IPS DF 19.7 (cell line): ENCODE measurements at regions not wholly inside any gene's neighbourhood (a gene's known extent, or its start where the extent isn't known, plus 50 kb on each side); places are given as distances from the start of the nearest gene placed in this dataset.
"Not testable (repeated sequence)": the region's sequence is repeated elsewhere in the genome, so short reads cannot be mapped to it uniquely, and the experiment has no call there.

Experiments used
- DNase-seq: peaks from one replicate; pipeline ENCODE4 v3.0.0-alpha.2; 2013; ENCODE audit warnings: low read depth, low spot score

DNA sequence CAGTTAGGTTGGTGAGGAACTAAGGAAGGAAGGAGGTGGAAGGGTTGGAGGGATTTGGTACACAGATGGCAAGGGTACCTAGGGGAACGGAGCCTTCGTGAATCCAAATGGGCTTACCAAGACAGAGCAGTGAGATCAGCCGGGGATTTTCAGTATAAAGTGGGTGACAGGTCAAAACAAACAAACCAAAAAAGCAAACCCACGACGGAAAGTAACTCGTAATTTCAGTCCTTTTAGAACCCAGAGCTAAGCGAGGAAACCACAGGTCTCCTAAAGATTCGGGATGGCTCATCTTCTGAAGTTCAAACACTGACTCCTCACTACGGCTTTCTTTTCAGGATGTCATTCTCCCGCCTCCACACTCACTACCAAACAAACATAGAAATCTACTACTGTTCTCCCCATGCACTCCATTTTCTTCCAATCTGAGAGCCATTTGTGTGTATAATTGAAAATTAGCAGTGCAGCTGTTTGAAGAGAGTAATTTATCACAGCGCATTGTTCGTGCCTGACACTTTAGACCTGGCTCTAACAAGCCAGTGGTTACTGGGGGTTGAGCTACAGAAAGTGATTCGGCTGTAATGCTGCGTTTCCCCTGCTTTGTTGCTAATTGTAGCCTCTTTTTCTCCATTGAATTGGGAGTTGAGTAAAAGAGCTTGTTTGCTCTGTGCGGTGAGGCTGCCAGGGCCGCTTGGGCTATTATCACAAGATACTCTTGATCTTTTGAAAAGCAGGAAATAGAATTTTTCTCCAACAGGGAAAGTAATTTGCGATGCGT lies 64.7 kb upstream of the CCDC39 start:
- DNase-seq, result no peak

DNA sequence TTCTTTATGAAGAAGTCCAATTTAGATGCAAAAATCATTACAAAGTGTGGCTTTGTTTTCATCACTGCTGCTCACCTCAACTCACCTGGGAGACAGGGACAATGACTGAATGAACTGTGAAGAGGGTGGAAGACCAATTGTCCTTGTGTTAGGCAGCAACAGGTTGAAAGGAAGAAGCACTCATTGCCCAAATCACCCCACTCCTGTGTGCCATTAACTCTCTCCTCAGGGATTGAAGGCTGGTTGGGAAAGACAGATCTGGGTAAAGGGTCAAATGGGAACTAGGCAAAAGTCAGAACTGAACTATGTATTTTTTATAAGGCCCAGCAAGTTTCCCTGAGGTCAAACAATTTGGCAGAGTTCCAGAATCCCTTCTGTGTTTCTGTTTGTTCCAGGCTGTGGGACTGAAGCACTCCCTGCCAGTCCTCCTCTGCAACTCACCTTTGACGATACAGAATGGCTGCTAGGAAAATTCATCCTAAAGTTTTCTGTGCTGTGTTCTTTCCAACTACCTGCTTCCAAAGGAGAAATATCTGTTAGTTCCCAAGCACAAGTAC lies 68.6 kb upstream of the CCDC39 start:
- no peak for DNase-seq

DNA sequence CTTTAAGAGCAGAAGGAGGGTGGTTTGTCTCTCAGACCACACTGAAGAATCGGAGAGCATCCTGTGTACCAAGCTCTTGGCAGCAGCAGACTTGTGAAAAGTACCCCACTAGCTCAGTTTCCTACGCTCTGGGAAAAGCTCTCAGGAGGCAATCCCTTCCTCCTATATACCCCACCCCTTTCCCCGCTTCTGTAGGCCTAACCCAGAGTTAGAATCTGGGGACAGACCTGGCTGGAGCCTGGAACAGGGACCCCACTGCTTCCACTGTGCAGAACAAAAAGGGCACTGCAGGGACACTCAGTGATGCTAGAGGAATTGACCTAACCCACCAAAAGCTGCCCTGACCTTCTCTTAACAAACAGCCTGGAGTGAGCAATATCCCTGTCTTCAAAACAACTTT lies 70.0 kb upstream of the CCDC39 start:
- no peak for DNase-seq

DNA sequence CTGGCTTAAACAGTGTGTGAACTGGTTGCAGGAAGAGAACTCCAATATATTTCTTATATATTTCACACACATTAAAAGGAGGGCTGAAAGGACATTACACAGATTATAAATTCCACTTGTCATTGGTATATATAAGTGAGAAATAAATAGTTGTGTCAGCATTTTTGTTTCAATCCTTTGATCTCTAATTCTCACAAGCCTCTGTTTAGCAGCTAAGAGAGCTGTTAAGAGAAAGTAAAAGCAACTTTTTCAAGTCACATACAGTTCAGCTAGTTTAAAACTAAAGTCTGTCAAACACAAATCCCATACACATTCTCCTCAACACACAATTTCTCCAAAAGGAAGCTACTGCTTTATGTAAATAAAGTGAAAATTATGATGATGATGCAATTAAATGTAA lies 70.5 kb upstream of the CCDC39 start:
- DNase-seq, result no peak

DNA sequence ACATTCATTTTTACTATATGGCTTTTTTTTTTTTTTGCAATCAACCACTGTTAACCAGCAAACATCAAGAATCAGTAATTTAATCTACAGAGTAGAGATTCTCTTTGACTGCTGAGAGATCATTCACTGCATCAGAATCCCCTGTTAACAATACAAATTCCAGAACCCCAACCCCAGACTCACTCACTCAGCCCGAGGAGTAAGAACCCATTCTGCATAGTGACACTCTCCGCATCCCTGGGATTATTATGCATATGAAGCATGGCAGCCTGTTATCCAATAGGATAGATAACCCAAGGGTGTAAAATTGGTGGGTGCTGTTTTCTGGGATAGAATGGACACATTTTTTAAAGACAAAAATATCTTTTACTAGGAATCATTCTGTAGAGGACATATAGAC lies 76.3 kb upstream of the CCDC39 start:
- DNase-seq, result no peak

DNA sequence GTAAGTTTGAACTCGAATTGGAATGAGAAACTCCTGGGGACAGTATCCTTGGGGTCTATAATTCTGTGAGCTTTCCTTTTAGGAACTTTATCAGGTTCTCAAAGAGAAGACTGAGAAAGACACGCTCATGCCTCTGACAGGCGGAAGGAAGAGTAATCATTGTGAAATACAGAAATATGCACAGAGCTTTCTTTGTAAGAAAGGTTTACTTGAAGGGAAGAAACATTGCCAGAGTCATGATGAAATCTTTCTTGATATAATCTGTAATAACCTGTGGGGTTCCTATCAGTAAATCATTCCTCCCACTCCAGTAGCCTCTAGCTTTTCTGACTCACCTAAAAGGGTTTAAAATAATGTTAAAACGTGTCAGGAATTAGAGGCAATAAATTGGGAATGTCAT lies 83.6 kb upstream of the CCDC39 start:
- DNase-seq, result no peak

DNA sequence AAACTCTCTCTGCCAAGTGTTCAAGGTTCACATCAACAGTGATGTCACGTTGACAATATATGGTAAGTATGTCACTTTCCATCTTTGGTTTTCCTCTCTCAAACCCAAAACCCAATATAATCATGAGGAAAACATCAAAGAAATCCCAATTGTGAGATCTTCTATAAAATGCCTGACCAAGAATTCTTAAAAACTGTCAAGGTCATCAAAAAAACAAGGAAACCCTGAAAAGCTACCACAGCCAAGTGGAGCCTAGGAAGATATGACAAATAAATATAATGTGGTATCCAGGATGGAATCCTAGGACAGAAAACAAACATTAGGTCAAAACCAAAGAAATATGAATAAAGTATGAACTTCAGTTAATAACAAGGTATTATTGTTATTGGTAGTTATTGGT lies 85.2 kb upstream of the CCDC39 start:
- no peak for DNase-seq

DNA sequence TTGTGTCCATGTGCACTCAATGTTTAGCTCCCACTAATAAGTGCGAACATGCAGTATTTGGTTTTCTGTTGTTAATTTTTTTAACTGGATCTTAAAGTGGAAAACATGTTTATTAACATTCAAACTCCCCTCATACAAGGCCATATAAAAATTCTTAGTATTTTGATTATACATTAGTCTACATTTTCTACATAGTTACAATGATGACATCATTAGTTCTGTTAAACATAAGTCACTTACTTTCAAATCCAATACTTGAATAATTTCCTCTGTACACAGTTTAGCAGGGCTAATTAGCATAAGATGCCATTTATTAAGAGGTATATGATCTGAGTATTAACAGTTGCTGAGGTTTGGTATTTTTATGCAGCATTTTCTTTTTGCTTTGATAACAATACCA lies 91.3 kb upstream of the CCDC39 start:
- no peak for DNase-seq

DNA sequence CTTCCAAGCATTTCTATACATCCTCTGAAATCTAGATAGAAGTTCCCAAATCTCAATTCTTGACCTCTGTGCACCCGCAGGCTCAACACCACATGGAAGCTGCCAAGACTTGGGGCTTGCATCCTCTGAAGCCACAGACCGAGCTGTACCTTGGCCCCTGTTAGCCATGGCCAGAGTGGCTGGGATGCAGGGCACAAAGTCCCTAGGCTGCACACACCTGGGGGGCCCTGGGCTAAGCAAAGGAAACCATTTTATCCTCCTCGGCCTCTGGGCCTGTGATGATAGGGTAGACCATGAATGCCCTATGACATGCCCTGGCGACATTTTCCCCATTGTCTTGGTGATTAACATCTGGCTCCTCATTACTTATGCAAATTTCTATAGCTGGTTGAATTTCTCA lies 97.1 kb upstream of the CCDC39 start:
- no peak for DNase-seq

DNA sequence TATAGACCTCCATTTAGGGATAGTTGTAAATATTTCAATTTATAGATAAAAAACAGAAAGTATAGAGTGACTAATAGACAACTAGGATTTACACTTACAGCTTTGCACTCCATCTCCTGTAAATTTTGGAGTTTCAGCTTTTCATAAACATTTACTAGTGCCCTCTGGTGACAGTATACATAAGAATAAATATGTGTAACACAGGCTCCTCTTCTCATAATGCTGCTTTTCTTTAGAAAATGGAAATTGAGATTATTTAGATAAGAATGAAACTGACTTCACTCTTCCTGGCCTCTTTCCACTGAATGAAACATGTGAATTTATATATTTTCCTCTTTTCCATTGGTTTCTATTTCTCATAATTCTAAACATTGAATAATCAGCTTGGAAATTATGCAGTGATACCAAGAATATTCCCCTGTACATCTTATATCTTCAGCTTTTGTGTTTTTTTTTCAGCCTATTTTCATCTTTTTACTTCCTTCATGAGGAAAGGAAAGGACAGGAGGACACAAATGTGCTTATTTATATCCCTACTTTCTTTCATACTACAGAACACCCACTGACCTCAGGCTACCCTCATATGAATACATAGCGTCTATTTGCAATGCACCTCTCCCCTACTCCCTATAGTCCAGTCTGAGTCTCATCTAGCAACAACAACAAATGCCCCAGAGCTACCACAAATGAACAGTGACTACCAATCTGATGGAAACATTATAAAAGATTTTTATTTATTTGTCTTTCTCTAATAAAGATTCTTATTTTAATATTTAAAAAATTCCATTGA lies 103.1 kb upstream of the CCDC39 start:
- no peak for DNase-seq

DNA sequence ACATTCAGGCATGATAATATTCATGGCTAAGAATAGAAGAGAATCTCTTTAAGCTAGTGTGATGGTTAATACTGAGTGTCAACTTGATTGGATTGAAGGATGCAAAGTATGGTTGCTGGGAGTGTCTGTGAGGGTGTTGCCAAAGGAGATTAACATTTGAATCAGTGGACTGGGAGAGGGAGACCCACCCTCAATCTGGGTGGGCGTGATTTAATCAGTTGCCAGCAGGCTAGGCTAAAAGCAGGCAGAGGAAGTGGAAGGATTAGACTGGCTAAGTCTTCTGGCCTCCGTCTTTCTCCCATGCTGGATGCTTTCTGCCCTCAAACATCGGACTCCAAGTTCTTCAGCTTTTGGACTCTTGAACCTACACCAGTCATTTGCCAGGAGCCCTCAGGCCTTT lies 106.9 kb upstream of the CCDC39 start:
- DNase-seq, result not testable (repeated sequence)

DNA sequence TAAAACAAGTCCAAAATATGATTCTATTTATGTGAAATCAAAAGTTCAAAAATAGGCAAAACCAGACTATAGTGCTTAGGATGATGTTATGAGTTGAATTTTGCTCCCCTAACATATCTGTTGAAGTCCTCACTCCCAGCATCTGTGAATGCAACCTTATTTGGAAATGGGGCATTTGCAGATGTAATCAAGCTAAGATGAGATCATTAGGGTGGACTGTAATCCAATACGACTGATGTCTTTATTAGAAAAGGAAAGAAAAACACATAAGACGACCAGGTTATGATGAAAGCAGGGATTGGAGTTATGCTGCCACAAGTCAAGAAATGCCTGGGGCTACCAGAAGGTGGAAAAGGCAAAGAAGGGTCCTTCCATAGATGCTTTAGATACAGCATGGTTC lies 110.5 kb upstream of the CCDC39 start:
- no peak for DNase-seq

DNA sequence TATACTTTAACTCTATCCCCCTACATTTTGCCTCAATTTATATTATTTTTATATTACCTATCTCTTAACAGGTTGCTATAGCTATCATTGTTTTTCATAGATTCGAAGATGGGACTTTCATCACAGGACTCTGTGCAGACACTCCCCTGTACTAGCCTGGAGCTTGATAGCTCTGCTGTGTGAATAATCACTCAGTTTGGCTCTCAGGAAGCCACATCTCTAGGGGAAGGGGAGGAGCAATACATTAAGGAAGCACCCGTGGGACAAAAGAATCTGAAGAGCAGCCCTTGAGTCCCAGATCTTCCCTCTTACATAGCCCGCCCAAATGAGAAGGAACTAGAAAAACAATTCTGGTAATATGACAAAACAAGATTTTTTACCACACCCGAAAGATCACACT lies 114.3 kb upstream of the FXR1 start:
- no peak for DNase-seq

DNA sequence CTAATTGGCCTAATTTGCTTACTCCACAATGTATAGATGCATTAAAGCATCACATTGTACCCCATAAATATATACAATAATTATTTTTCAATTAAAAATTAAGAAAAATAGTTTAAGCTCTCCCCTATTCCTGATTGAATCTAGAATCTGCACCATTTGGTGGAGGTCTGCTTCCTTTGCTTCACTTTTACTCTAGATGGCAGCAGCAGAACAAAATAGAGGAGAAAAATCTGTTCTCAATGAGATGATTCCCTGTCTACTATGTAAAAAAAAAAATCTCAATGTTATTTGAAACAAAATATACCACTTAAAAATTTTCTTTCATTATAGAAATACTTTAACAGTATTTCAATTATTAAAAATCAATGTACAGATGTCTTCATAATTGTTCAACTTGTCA lies 109.6 kb upstream of the FXR1 start:
- DNase-seq, result no peak

DNA sequence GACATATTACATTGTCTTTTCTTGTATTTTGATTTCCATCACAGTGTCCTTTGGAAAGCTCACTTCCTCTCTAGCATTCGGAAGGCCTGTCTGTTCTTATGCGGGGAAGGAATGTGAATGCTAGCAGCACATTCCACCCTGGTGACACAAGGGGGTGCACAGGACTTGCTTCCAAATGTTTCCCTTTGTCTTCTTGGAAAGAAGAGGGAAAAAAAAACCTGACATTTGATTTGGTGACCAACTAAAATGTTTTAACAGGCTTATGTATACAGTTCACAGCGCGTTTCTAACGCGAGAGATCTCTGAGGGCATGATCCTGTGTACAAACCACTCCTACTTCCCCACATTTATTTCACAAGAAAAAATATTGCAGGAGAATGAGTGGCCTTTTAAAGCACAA lies 107.6 kb upstream of the FXR1 start:
- peak; percentile 86 for DNase-seq

DNA sequence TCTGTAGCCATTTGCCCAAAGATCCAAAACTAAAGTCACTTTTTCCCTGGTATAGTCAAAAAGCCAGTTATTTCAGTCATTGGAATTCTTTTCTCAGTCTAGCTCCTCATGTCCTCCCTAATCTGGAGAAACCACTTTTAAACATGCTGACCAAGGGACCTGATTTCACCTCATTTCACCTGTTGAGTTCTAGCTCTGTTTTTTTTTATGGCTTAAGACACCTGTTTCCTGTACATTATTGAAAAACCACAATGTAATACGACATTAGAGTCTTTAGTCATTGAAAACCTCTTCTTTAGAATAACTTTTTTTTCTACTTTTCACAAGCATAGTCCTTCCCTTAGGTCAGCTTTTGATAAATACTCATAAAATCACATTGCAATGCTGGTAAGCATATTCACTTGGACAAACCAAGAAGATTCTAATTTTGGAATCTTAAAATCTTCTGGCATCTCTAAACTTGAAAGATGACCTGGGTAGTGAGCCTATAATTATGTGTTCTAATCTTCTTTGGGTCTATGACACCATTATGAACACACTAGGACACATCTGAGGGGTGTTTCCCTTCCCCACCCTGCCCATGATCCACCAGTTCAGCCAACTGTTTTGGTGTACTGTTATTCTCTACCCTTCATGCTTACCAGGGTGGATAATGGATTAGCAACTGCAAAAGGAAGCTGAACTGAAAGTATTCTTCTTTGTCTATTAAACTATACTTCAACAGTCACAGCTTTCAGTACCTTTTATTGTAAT lies 103.5 kb upstream of the FXR1 start:
- no peak for DNase-seq

DNA sequence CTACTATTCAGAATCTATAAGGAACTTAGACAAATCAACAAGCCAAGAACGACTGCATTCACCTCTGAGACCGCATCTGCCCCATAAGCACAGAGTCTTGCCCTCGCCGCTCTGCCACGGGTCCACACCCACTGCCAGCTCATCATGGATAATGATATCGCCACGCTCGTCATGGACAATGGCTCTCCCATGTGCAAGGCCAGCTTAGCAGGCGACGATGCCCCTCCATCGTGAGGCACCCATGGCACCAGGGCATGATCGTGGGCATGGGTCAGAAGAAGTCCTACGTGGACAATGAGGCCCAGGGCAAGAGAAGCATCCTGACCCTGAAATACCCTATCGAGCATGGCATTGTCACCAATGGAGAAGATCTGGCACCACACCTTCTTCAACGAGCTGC lies 92.1 kb upstream of the FXR1 start:
- no peak for DNase-seq

DNA sequence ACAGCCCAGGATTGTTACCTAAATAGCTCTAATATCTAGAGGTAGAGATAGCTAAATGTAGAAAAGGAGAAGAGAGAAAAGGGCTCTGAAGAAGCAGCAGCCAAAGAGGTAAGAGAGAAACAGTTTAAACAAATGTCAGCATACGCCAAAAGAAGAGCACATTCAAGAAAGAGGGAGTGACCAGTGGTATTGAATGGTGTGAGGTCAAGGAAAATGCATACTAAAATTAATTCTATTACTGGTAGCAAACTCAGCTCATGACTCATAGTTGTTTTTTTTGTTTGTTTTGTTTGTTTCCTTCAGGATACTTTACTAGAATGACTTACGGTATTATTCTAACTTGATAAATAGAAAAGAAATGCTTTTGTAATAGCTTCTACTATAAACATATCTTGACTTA lies 86.5 kb upstream of the FXR1 start:
- no peak for DNase-seq

DNA sequence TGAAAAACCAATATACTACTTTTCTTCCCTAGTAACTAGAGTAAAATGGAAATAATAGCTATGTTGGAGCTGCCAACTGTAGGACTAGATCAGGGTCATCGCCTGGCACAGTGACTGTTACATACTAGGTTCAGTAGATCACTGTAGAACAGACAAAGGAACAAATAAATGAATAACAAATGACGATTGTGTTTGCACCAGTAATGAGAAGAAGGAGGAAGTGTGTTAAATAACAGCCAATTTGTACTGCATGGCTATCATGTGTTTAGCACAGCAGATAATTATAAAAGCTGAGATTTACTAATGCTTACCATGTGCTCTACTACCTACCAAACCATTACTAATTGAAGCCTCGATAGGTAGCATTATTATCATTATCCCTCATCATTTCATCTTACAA lies 85.3 kb upstream of the FXR1 start:
- no peak for DNase-seq

DNA sequence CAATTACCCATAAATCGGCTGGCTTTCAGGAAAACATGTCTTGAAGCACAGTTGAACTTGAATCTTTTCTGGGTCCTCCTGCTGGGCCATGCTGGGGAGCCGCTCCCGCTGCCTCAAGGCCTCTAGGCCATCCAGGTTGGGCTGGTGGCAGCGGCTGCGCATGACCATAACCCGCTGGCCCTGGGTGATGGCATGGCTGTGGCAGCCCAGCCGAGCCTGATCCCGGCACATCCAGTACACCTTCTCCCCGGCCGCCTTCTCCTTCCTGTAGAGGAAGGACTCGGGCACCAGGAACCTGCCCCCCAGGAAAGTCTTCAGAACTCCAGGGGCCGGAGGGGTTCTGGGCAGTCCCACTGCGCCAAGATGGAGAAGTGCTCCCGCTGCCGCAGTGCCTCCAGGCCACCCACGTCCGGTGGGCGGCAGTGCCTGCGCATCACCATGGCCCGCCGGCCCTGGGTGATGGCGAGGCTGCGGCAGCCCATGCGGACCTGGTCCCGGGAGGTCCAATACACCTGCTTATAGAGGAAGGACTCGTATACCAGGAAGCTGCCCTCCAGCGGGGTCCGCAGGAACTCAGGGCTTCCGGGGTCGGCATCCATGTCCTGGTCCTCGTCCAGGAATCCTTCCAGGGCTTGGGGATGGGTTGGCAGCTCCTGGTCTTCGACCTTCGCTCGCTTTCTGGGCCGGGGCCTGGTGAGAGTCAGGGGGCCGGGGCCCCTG lies 84.3 kb upstream of the FXR1 start:
- DNase-seq, result no peak

DNA sequence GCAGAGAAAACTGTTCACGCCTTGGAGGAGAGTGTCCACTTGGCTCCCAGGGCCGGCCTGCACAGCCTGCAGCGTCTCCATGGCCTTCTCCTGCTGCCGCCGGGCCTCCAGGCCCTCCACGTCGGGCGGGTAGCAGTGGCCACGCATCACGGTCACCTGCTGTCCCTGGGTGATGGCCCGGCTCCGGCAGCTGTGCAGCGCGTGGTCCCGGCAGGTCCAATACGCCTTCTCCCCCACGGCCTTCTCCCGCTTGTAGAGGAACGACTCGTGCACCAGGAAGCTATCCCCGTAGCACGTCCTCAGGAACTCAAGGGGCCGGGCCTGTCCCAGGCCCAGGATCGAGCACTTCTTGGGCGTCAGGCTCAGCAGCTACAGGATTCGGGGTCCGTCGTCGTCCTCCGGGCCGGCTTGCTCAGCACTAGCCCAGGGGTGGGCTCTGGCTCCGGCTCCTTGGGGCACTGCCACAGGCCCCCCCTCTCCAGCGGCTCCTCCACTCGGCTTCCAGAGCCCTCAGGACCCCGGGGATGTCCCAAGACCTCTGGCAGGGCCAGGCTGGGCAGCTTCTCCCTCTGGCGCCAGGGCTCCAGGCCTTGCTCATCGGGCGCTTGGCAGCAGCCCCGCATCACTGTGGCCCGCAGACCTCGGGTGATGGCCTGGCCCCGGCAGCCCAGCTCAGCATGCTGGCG lies 83.6 kb upstream of the FXR1 start:
- no peak for DNase-seq
